Activated B cell treated with CpG ODN at 0.5 μM for 24 hours (primary cell): ENCODE measurements at regions not wholly inside any gene's neighbourhood (a gene's known extent, or its start where the extent isn't known, plus 50 kb on each side); places are given as distances from the start of the nearest gene placed in this dataset.

Experiments used
- ATAC-seq: fragments of 200-7000 bp; cut with Tn5 transposase; one replicate; pipeline ENCODE4 v1.10.0; 2021; ENCODE audit warnings: low read depth, mild to moderate bottlenecking, moderate library complexity
- CTCF ChIA-PET: fragments of 350-600 bp; sonication (Branson Sonifier 250); formaldehyde crosslinking; loops from one replicate; lab custom pipeline; 2021; ENCODE audit warnings: antibody characterized with exemption; lab: Charles Lee
- POLR2A ChIA-PET: fragments of 350-600 bp; sonication (Branson Sonifier 250); formaldehyde crosslinking; loops from one replicate; lab custom pipeline; 2021; ENCODE audit warnings: antibody characterized with exemption; lab: Charles Lee
- DNase-seq: peaks from one replicate; pipeline ENCODE4 v3.0.0; 2022
- H3K27ac Mint-ChIP-seq: one replicate; pipeline ENCODE4 v1.8.0; 2020; ENCODE audit warnings: mixed read lengths
- H3K27me3 Mint-ChIP-seq: one replicate; pipeline ENCODE4 v1.8.0; 2021; ENCODE audit warnings: mixed read lengths
- H3K36me3 Mint-ChIP-seq: one replicate; pipeline ENCODE4 v1.8.0; 2021; ENCODE audit warnings: low read depth, mixed read lengths
- H3K4me1 Mint-ChIP-seq: one replicate; pipeline ENCODE4 v1.8.0; 2021; ENCODE audit warnings: mixed read lengths
- H3K4me3 Mint-ChIP-seq: one replicate; pipeline ENCODE4 v1.8.0; 2020; ENCODE audit warnings: mild to moderate bottlenecking, mixed read lengths
- H3K9me3 Mint-ChIP-seq: one replicate; pipeline ENCODE4 v1.8.0; 2020; ENCODE audit warnings: mixed read lengths
- intact Hi-C: fragments of 100-400 bp; cut with micrococcal nuclease; formaldehyde crosslinking; loops from one replicate; pipeline ENCODE4 v1.15.1; 2024
- TF ChIP-seq, protein P1 (sequence below): fragments of 200-600 bp; IDR thresholded peaks from one replicate; pipeline ENCODE4 v1.8.0; 2022; ENCODE audit warnings: antibody characterized with exemption, mild to moderate bottlenecking

DNA sequence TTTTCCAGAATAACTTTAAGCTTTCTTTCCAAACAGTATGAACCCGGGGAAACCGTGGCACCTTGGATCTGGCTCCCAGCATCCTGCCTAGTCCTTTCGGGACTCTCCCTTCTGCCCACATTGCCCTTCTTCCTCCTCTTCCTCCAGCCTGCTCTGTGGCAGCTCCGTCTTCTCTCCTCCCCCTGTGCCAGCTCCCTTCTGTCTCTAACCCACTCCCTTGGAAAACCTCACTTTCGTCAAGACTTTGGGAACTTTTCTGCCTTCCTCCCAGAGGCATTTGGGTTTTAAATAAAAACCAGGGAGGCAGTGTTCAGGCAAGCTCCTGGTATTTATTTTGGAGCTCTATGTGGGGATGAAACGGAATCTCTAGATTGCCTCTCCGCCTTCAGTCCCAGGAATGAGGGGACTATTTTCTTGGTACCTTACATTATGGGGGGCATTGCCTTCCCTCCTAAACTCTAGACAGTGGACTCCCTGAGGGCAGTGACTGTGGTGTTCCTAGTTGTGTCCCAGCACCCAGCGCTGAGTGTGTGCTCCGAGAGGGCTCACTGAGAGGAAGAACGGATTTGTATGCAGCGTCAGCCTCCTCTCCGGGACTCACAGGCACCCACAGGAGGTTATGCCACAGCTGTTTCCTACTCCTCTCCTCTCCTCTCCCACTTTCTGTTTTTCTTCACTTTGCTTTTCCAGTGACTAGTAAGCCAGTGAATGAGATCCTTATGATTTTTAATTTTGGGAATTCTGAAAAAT is 105.4 kb upstream of the MRPS22 start:
- Mint-ChIP-seq H3K4me1 (no peaks in the 10 kb centered on the region), H3K27me3 (peaks cover 8% of the 10 kb centered on the region), H3K9me3 (no peaks in the 10 kb centered on the region), H3K27ac (no peak overlapping the region), H3K36me3 (no peaks in the 10 kb centered on the region), H3K4me3 (no peak overlapping the region)
- ATAC-seq (no peak), DNase-seq (no peak)
- intact Hi-C loops: no loop called here
- CTCF ChIA-PET: no interaction called here
- TF ChIP-seq, protein P1, sequence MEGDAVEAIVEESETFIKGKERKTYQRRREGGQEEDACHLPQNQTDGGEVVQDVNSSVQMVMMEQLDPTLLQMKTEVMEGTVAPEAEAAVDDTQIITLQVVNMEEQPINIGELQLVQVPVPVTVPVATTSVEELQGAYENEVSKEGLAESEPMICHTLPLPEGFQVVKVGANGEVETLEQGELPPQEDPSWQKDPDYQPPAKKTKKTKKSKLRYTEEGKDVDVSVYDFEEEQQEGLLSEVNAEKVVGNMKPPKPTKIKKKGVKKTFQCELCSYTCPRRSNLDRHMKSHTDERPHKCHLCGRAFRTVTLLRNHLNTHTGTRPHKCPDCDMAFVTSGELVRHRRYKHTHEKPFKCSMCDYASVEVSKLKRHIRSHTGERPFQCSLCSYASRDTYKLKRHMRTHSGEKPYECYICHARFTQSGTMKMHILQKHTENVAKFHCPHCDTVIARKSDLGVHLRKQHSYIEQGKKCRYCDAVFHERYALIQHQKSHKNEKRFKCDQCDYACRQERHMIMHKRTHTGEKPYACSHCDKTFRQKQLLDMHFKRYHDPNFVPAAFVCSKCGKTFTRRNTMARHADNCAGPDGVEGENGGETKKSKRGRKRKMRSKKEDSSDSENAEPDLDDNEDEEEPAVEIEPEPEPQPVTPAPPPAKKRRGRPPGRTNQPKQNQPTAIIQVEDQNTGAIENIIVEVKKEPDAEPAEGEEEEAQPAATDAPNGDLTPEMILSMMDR: no peak
- POLR2A ChIA-PET: no interaction called here

DNA sequence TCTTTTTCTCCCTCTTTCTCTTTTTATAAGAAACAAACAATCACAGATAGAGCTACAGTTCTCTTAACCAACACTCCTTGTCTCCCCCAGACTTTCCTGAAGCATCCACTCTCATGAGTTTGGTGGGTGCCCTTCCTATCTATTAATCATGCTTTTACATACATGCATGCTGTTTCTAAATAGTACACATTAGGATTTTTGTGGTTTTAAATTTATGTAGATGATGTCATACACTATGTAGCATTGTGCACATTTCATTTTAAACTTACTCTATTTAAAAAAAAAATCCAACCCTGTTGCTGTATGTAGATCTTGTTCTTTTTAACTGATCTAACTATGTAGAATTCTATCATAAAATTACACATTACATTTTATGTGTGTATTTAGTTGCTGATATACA is 104.3 kb upstream of the MRPS22 start:
- TF ChIP-seq, protein P1: no peak
- Mint-ChIP-seq H3K4me1 (no peaks in the 10 kb centered on the region), H3K9me3 (no peaks in the 10 kb centered on the region), H3K27ac (no peak overlapping the region), H3K4me3 (no peak overlapping the region), H3K36me3 (no peaks in the 10 kb centered on the region), H3K27me3 (peaks cover 16% of the 10 kb centered on the region)
- ChIA-PET CTCF (no interaction called here), POLR2A (no interaction called here)
- intact Hi-C loops: no loop called here
- DNase-seq (no peak), ATAC-seq (no peak)

DNA sequence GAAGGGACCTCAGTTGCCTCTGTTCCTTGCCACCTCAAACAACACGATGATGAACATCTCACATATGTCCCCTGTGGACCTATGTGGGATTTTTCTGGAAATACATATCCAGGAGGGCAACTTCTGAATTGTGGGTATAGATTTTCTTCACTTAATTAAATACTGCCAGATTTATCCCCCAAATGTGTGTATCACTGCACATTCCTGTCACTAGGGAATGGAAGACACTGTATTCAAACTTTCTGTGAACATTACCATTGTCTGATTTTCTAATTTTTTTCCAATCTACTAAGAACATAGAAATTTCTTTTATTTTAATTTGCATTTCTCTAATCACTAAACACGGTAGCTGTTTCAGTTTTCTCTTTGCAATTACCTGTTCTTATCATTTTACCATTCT is 102.0 kb upstream of the MRPS22 start:
- H3K9me3 Mint-ChIP-seq: no peaks in the 10 kb centered on the region
- no peaks in the 10 kb centered on the region for H3K4me1 Mint-ChIP-seq
- DNase-seq (no peak), ATAC-seq (no peak)
- TF ChIP-seq, protein P1: no peak
- POLR2A ChIA-PET: no interaction called here
- CTCF ChIA-PET: no interaction called here
- peaks cover 16% of the 10 kb centered on the region for H3K27me3 Mint-ChIP-seq
- intact Hi-C loops: no loop called here
- no peaks in the 10 kb centered on the region for H3K36me3 Mint-ChIP-seq
- no peak overlapping the region for H3K4me3 Mint-ChIP-seq
- H3K27ac Mint-ChIP-seq: no peak overlapping the region

DNA sequence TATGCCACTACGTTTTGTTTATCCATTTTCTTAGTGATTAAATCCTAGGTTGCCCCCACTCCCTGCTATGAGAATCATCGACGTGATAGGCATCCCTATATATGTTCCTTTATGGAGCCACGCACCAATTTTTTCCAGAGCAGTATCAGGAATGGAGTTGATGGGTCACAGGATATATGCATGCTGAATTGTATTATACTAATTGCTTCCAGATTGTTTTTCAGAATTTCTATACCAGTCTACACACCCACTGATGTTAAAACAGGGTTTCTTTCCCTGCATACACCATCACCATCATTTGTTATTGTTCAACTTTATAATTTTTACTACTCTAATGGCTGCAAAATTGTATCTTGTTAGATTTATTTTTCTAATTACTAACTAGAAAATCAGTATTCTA is 100.1 kb upstream of the MRPS22 start:
- no peaks in the 10 kb centered on the region for H3K36me3 Mint-ChIP-seq
- no peaks in the 10 kb centered on the region for H3K4me1 Mint-ChIP-seq
- ChIA-PET POLR2A (no interaction called here), CTCF (no interaction called here)
- TF ChIP-seq, protein P1: no peak
- no peaks in the 10 kb centered on the region for H3K9me3 Mint-ChIP-seq
- ATAC-seq (no peak), DNase-seq (no peak)
- no peak overlapping the region for H3K4me3 Mint-ChIP-seq
- H3K27me3 Mint-ChIP-seq: peaks cover 21% of the 10 kb centered on the region
- H3K27ac Mint-ChIP-seq: no peak overlapping the region
- intact Hi-C loops: no loop called here

DNA sequence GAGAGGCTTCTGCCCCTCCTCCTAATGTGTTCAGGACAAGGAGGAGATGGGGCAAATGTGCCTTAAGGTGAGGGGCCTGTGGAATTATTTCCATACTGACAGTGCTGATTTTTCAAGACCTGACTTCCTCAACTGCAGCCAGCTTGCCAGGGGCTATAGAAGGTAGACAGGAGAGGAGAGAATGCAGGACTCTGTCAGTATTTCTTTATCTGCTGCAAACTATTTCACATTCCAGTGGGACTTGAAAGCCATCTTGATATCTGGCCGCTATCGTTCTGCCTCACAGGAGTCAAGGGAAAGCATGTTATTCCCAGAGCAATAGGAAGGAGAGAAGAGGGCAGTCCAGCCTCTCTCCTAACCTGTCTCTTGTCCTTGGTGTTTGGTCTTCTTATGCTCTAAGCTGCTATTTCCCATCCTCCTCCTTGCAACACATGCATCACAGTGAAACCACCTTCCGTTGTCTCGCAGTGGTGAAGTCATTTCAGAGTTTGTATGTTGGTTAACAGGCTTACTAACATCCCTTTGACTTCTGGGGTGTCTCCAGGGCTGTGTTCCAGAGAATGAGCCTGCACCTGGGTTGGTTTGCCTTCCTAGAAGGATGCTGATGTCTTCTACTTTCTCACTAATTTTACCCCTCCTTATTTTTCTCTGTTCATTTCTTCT is 95.1 kb upstream of the MRPS22 start:
- peaks cover 14% of the 10 kb centered on the region for H3K27me3 Mint-ChIP-seq

More for the DNA sequence above, 95.1 kb upstream of the MRPS22 start:
- H3K36me3 Mint-ChIP-seq: no peaks in the 10 kb centered on the region
- DNase-seq (no peak), ATAC-seq (no peak)
- H3K27ac Mint-ChIP-seq: no peak overlapping the region
- POLR2A ChIA-PET: no interaction called here
- intact Hi-C loops: no loop called here
- no peaks in the 10 kb centered on the region for H3K4me1 Mint-ChIP-seq
- CTCF ChIA-PET: no interaction called here
- H3K9me3 Mint-ChIP-seq: no peaks in the 10 kb centered on the region
- TF ChIP-seq, protein P1: no peak
- H3K4me3 Mint-ChIP-seq: no peak overlapping the region
